Mesothelial cell of epicardium (in vitro differentiated cells): ENCODE measurements at regions not wholly inside any gene's neighbourhood (a gene's known extent, or its start where the extent isn't known, plus 50 kb on each side); places are given as distances from the start of the nearest gene placed in this dataset.

Source experiments
- DNase-seq, 2 experiments: peaks; one replicate each; pipeline ENCODE4 v3.0.0; 2021; ENCODE audit warnings: low spot score in 2 of 2; ENCODE audit not compliant: unreplicated experiment in 2 of 2
- H3K27ac Mint-ChIP-seq: 2 replicates; pipeline ENCODE4 v1.8.0; 2021; ENCODE audit warnings: mixed read lengths
- H3K27me3 Mint-ChIP-seq: 2 replicates; pipeline ENCODE4 v1.8.0; 2021; ENCODE audit warnings: low read depth, mixed read lengths
- H3K36me3 Mint-ChIP-seq: 2 replicates; pipeline ENCODE4 v1.8.0; 2021; ENCODE audit warnings: mixed read lengths
- H3K4me1 Mint-ChIP-seq: 2 replicates; pipeline ENCODE4 v1.8.0; 2021; ENCODE audit warnings: mixed read lengths
- H3K4me3 Mint-ChIP-seq: 2 replicates; pipeline ENCODE4 v1.8.0; 2021; ENCODE audit warnings: mild to moderate bottlenecking, moderate library complexity, mixed read lengths
- H3K9me3 Mint-ChIP-seq: 2 replicates; pipeline ENCODE4 v1.8.0; 2021; ENCODE audit warnings: mixed read lengths
- CTCF ChIP-seq: fragments of 200-600 bp; sonication (generic); IDR thresholded peaks from one replicate; pipeline ENCODE4 v1.5.0; 2021; ENCODE audit warnings: antibody characterized with exemption; ENCODE audit not compliant: unreplicated experiment

- no peak for TF ChIP-seq CTCF
- Mint-ChIP-seq H3K27me3 (peaks cover under 1% of the 10 kb centered on the region), H3K4me3 (no peak overlapping the region), H3K36me3 (no peaks in the 10 kb centered on the region), H3K27ac (no peak overlapping the region), H3K4me1 (peaks cover 28% of the 10 kb centered on the region), H3K9me3 (peaks cover 1% of the 10 kb centered on the region)
- DNase-seq = peak in 1 of 2 experiments; percentile 19
Measured at GRCh38 chr6:3527651-3527977, 70.8 kb upstream of the SLC22A23 start.

GRCh38 chr6:3526962-3527650 lies 70.3 kb upstream of the SLC22A23 start:
- DNase-seq = no peak
- no peak overlapping the region for H3K4me3 Mint-ChIP-seq
- no peaks in the 10 kb centered on the region for H3K9me3 Mint-ChIP-seq
- no peak for TF ChIP-seq CTCF
- no peak overlapping the region for H3K27ac Mint-ChIP-seq
- no peaks in the 10 kb centered on the region for H3K27me3 Mint-ChIP-seq
- H3K36me3 Mint-ChIP-seq = no peaks in the 10 kb centered on the region
- peaks cover 32% of the 10 kb centered on the region for H3K4me1 Mint-ChIP-seq

GRCh38 chr6:3525915-3526314 lies 69.1 kb upstream of the SLC22A23 start:
- Mint-ChIP-seq H3K9me3 (no peaks in the 10 kb centered on the region), H3K27ac (no peak overlapping the region), H3K4me1 (peaks cover 40% of the 10 kb centered on the region), H3K4me3 (no peak overlapping the region), H3K36me3 (no peaks in the 10 kb centered on the region), H3K27me3 (no peaks in the 10 kb centered on the region)
- TF ChIP-seq CTCF = no peak
- no peak for DNase-seq

GRCh38 chr6:3524456-3524855 lies 67.6 kb upstream of the SLC22A23 start:
- H3K36me3 Mint-ChIP-seq = no peaks in the 10 kb centered on the region
- no peak for DNase-seq
- H3K27me3 Mint-ChIP-seq = no peaks in the 10 kb centered on the region
- no peak overlapping the region for H3K4me3 Mint-ChIP-seq
- peaks cover 53% of the 10 kb centered on the region for H3K4me1 Mint-ChIP-seq
- no peak for TF ChIP-seq CTCF
- no peaks in the 10 kb centered on the region for H3K9me3 Mint-ChIP-seq
- no peak overlapping the region for H3K27ac Mint-ChIP-seq

GRCh38 chr6:3523966-3524365 lies 67.1 kb upstream of the SLC22A23 start:
- peaks cover 54% of the 10 kb centered on the region for H3K4me1 Mint-ChIP-seq
- H3K27me3 Mint-ChIP-seq = no peaks in the 10 kb centered on the region
- H3K27ac Mint-ChIP-seq = no peak overlapping the region
- no peaks in the 10 kb centered on the region for H3K9me3 Mint-ChIP-seq
- H3K36me3 Mint-ChIP-seq = no peaks in the 10 kb centered on the region
- no peak overlapping the region for H3K4me3 Mint-ChIP-seq
- no peak for TF ChIP-seq CTCF
- DNase-seq = no peak

GRCh38 chr6:3523271-3523670 lies 66.4 kb upstream of the SLC22A23 start:
- no peaks in the 10 kb centered on the region for H3K9me3 Mint-ChIP-seq
- H3K36me3 Mint-ChIP-seq = no peaks in the 10 kb centered on the region
- H3K27ac Mint-ChIP-seq = no peak overlapping the region
- no peaks in the 10 kb centered on the region for H3K27me3 Mint-ChIP-seq
- no peak for DNase-seq
- no peak overlapping the region for H3K4me3 Mint-ChIP-seq
- H3K4me1 Mint-ChIP-seq = peaks cover 61% of the 10 kb centered on the region
- TF ChIP-seq CTCF = no peak
